ENCODE measurements at regions not wholly inside any gene's neighbourhood (a gene's known extent, or its start where the extent isn't known, plus 50 kb on each side); places are given as distances from the start of the nearest gene placed in this dataset.

DNA sequence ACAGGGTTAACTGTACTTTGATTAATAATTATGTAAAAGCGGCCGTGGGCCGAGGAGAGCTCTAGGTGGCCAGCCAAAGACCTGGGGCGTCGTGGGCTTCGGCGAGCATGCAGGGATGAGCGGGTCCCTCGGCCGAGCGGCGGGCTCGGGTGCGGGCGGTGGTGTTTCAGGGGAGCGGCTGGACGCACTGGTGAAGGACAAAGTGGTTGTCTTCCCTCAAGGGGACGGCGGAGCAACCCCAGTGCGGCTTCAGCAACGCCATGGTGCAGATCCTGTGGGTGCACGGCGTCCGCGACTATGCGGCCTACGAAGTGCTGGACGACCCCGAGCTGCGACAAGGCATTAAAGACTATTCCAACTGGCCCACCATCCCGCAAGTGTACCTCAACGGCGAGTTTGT lies 103.0 kb upstream of the C1GALT1C1 start:
- H3K9me1 ChIP-seq (replicated peaks; ENCODE audit: control insufficient read depth, extremely low read depth, insufficient read depth, low read length): no peaks in the 10 kb centered on the region
- dilution Hi-C loops (cut with MboI; ENCODE audit: extremely low pct_ligation_motif_present, low sequenced_read_pairs) (no loop called here), intact Hi-C loops (cut with micrococcal nuclease) (no loop called here)
- H2AFZ ChIP-seq (ENCODE audit: low read depth, low read length): no peak overlapping the region
- no peak overlapping the region for H3K4me2 ChIP-seq (ENCODE audit: insufficient read depth, low read length)
- no peaks in the 10 kb centered on the region for H3K27me3 ChIP-seq (ENCODE audit: control insufficient read depth in 2 of 2, insufficient read depth in 2 of 2, low read length in 2 of 2)
- no peak overlapping the region for H3K9ac ChIP-seq (replicated peaks; ENCODE audit: extremely low read depth, insufficient read depth, low read length)
- no peak for DNase-seq (ENCODE audit: low read depth, low spot score)
- BruUV-seq (replicated peaks): no TSS peak
- no peak for TF ChIP-seq POLR2A (IDR thresholded peaks at IDR 0.05; ENCODE audit: low read depth, low read length)
- TF ChIP-seq POLR2AphosphoS5 (IDR thresholded peaks at IDR 0.05; ENCODE audit: insufficient read depth, low read depth, low read length): no peak
- no peak for TF ChIP-seq JUN (IDR thresholded peaks at IDR 0.05; ENCODE audit: borderline replicate concordance, insufficient read depth, insufficient read length, low read depth)
- POLR2A ChIA-PET: no interaction called here
- peaks cover 27% of the 10 kb centered on the region for H3K4me1 ChIP-seq (ENCODE audit: control insufficient read depth, extremely low read depth, insufficient read depth, low read length)
- no peak overlapping the region for H3K4me3 ChIP-seq (replicated peaks in 1 of 3; ENCODE audit: insufficient read depth in 1 of 3, low read depth in 1 of 3, low read length in 3 of 3)
- H3K36me3 ChIP-seq (ENCODE audit: control insufficient read depth in 2 of 2, extremely low read depth in 1 of 2, insufficient read depth in 2 of 2, low read length in 2 of 2): no peaks in the 10 kb centered on the region
- no peak for FAIRE-seq
- no peak overlapping the region for H3K27ac ChIP-seq (ENCODE audit: insufficient read depth, low read depth, low read length)
- no peaks in the 10 kb centered on the region for H3K79me2 ChIP-seq (ENCODE audit: control insufficient read depth, insufficient read depth, low read length)
- H4K20me1 ChIP-seq (replicated peaks; ENCODE audit: control insufficient read depth, extremely low read depth, insufficient read depth, low read length): no peaks in the 10 kb centered on the region
- CTCF ChIA-PET: interaction anchor here (1.7 kb wide), 1 partner anchor 11 kb away, joined by 3 read pairs; no protein-coding TSS in a partner anchor
- no peaks in the 10 kb centered on the region for H3K9me3 ChIP-seq (replicated peaks; ENCODE audit: control insufficient read depth, insufficient read depth, low read length)

DNA sequence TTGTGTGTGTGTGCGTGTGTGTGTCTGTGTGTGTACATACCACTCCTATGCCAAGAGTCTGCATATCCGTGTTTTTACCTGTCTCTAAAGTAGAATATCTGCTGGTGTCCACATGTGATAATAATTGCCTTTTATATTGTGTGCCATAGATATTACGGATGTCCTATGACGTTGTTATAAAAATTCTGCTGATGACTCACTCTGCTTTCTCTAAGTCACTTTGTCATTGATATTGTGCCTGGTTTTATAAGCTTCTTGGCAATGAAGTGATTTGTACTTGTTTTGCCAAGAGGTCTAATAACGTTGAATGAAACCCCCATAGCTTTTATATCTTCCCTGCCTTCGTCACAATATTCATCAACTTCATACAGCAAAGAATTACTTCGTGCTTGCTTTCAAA lies 102.6 kb upstream of the C1GALT1C1 start:
- Histone ChIP-seq H3K9me1 (replicated peaks; ENCODE audit: control insufficient read depth, extremely low read depth, insufficient read depth, low read length) (no peaks in the 10 kb centered on the region), H3K4me1 (ENCODE audit: control insufficient read depth, extremely low read depth, insufficient read depth, low read length) (peaks cover 23% of the 10 kb centered on the region), H2AFZ (ENCODE audit: low read depth, low read length) (no peak overlapping the region), H3K4me3 (replicated peaks in 1 of 3; ENCODE audit: insufficient read depth in 1 of 3, low read depth in 1 of 3, low read length in 3 of 3) (no peak overlapping the region), H4K20me1 (replicated peaks; ENCODE audit: control insufficient read depth, extremely low read depth, insufficient read depth, low read length) (no peaks in the 10 kb centered on the region), H3K27ac (ENCODE audit: insufficient read depth, low read depth, low read length) (no peak overlapping the region), H3K9ac (replicated peaks; ENCODE audit: extremely low read depth, insufficient read depth, low read length) (no peak overlapping the region), H3K27me3 (ENCODE audit: control insufficient read depth in 2 of 2, insufficient read depth in 2 of 2, low read length in 2 of 2) (no peaks in the 10 kb centered on the region), H3K9me3 (replicated peaks; ENCODE audit: control insufficient read depth, insufficient read depth, low read length) (no peaks in the 10 kb centered on the region), H3K79me2 (ENCODE audit: control insufficient read depth, insufficient read depth, low read length) (no peaks in the 10 kb centered on the region), H3K4me2 (ENCODE audit: insufficient read depth, low read length) (no peak overlapping the region), H3K36me3 (ENCODE audit: control insufficient read depth in 2 of 2, extremely low read depth in 1 of 2, insufficient read depth in 2 of 2, low read length in 2 of 2) (no peaks in the 10 kb centered on the region)
- ChIA-PET CTCF (interaction anchor here (1.7 kb wide), 1 partner anchor 11 kb away, joined by 3 read pairs; no protein-coding TSS in a partner anchor), POLR2A (no interaction called here)
- no peak for DNase-seq (ENCODE audit: low read depth, low spot score)
- no peak for FAIRE-seq
- dilution Hi-C loops (cut with MboI; ENCODE audit: extremely low pct_ligation_motif_present, low sequenced_read_pairs): no loop called here
- intact Hi-C loops (cut with micrococcal nuclease): no loop called here
- TF ChIP-seq POLR2AphosphoS5 (IDR thresholded peaks at IDR 0.05; ENCODE audit: insufficient read depth, low read depth, low read length) (no peak), POLR2A (IDR thresholded peaks at IDR 0.05; ENCODE audit: low read depth, low read length) (no peak), JUN (IDR thresholded peaks at IDR 0.05; ENCODE audit: borderline replicate concordance, insufficient read depth, insufficient read length, low read depth) (peak; percentile 8), EZH2 (IDR thresholded peaks at IDR 0.05; ENCODE audit: borderline replicate concordance, low read depth, low read length, severe bottlenecking) (no peak), FOS (IDR thresholded peaks at IDR 0.05; ENCODE audit: borderline replicate concordance, insufficient read depth, low read length) (no peak), GATA2 (IDR thresholded peaks at IDR 0.05; ENCODE audit: insufficient read depth, insufficient read length, low read depth, low read length) (no peak), MYC (IDR thresholded peaks at IDR 0.05; ENCODE audit: low read depth, low read length) (no peak)
- TF ChIP-seq, protein P1, sequence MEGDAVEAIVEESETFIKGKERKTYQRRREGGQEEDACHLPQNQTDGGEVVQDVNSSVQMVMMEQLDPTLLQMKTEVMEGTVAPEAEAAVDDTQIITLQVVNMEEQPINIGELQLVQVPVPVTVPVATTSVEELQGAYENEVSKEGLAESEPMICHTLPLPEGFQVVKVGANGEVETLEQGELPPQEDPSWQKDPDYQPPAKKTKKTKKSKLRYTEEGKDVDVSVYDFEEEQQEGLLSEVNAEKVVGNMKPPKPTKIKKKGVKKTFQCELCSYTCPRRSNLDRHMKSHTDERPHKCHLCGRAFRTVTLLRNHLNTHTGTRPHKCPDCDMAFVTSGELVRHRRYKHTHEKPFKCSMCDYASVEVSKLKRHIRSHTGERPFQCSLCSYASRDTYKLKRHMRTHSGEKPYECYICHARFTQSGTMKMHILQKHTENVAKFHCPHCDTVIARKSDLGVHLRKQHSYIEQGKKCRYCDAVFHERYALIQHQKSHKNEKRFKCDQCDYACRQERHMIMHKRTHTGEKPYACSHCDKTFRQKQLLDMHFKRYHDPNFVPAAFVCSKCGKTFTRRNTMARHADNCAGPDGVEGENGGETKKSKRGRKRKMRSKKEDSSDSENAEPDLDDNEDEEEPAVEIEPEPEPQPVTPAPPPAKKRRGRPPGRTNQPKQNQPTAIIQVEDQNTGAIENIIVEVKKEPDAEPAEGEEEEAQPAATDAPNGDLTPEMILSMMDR (IDR thresholded peaks at IDR 0.05; ENCODE audit: extremely low read depth in 1 of 2, insufficient read depth in 1 of 2, low read depth in 1 of 2, low read length in 2 of 2): no peak
- no TSS peak for BruUV-seq (replicated peaks)
